ENCODE measurements at regions not wholly inside any gene's neighbourhood (a gene's known extent, or its start where the extent isn't known, plus 50 kb on each side); places are given as distances from the start of the nearest gene placed in this dataset.

- no peak for TF ChIP-seq CTCF (IDR thresholded peaks at IDR 0.05)
- no peak for TF ChIP-seq POLR2A (IDR thresholded peaks at IDR 0.05)
Observed at GRCh38 chr6:159521962-159522361, 171.1 kb downstream of the SOD2 start.
